ENCODE measurements at regions not wholly inside any gene's neighbourhood (a gene's known extent, or its start where the extent isn't known, plus 50 kb on each side); places are given as distances from the start of the nearest gene placed in this dataset.

DNA sequence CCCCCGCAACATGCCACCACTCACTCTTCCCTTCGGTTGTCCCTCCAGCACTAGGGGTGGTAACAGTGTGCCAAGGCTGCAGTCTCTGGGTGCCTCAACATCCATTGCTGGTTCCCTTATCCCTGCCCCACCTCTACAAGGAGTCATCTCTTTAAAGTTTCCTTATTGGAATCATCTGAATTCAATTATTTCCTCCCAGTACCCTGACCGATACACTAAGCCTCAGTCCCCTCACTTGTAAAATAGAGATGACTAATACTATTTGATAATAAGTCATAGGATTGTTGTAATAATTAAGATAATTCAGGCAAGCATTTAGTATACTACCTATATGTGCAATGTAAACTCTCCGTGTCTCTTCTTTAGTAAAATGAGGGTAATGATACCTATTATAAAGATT lies 352.5 kb downstream of the ENC1 start:
- Histone ChIP-seq H2AFZ (ENCODE audit: low read depth, low read length) (no peak overlapping the region), H3K27ac (ENCODE audit: low read length) (no peak overlapping the region), H4K20me1 (ENCODE audit: insufficient read depth) (no peaks in the 10 kb centered on the region), H3K27me3 (ENCODE audit: insufficient read depth, low read depth, low read length) (no peaks in the 10 kb centered on the region), H3F3A (ENCODE audit: insufficient read depth, low read length, poor library complexity, severe bottlenecking) (peaks cover 3% of the 10 kb centered on the region), H3K4me2 (ENCODE audit: low read length) (no peak overlapping the region), H3K9me3 (ENCODE audit: low read length) (no peaks in the 10 kb centered on the region), H3K36me3 (ENCODE audit: insufficient read depth, low read length) (no peaks in the 10 kb centered on the region), H3K79me2 (replicated peaks; ENCODE audit: insufficient read depth, low read length) (no peaks in the 10 kb centered on the region), H3K9me2 (ENCODE audit: insufficient read depth, low read length) (no peaks in the 10 kb centered on the region), H3K4me3 (ENCODE audit: low read length) (no peak overlapping the region), H3K9ac (ENCODE audit: low read length) (no peak overlapping the region)
- TF ChIP-seq TAF1 (IDR thresholded peaks at IDR 0.05; ENCODE audit: low read depth) (no peak), RAD21 (conservative IDR thresholded peaks at IDR 0.05) (no peak), EZH2 (IDR thresholded peaks at IDR 0.05; ENCODE audit: borderline replicate concordance, insufficient read depth, low read length, poor library complexity, severe bottlenecking) (no peak), MXI1 (conservative IDR thresholded peaks at IDR 0.05; ENCODE audit: poor library complexity, severe bottlenecking) (no peak), EP300 (conservative IDR thresholded peaks at IDR 0.05; ENCODE audit: poor library complexity, severe bottlenecking) (no peak), POLR2AphosphoS5 (IDR thresholded peaks at IDR 0.05) (no peak), SMC3 (conservative IDR thresholded peaks at IDR 0.05; ENCODE audit: poor library complexity) (no peak)
- TF ChIP-seq, protein P1, sequence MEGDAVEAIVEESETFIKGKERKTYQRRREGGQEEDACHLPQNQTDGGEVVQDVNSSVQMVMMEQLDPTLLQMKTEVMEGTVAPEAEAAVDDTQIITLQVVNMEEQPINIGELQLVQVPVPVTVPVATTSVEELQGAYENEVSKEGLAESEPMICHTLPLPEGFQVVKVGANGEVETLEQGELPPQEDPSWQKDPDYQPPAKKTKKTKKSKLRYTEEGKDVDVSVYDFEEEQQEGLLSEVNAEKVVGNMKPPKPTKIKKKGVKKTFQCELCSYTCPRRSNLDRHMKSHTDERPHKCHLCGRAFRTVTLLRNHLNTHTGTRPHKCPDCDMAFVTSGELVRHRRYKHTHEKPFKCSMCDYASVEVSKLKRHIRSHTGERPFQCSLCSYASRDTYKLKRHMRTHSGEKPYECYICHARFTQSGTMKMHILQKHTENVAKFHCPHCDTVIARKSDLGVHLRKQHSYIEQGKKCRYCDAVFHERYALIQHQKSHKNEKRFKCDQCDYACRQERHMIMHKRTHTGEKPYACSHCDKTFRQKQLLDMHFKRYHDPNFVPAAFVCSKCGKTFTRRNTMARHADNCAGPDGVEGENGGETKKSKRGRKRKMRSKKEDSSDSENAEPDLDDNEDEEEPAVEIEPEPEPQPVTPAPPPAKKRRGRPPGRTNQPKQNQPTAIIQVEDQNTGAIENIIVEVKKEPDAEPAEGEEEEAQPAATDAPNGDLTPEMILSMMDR (IDR thresholded peaks at IDR 0.05; ENCODE audit: poor library complexity, severe bottlenecking): no peak
- TF ChIP-seq, protein P2, sequence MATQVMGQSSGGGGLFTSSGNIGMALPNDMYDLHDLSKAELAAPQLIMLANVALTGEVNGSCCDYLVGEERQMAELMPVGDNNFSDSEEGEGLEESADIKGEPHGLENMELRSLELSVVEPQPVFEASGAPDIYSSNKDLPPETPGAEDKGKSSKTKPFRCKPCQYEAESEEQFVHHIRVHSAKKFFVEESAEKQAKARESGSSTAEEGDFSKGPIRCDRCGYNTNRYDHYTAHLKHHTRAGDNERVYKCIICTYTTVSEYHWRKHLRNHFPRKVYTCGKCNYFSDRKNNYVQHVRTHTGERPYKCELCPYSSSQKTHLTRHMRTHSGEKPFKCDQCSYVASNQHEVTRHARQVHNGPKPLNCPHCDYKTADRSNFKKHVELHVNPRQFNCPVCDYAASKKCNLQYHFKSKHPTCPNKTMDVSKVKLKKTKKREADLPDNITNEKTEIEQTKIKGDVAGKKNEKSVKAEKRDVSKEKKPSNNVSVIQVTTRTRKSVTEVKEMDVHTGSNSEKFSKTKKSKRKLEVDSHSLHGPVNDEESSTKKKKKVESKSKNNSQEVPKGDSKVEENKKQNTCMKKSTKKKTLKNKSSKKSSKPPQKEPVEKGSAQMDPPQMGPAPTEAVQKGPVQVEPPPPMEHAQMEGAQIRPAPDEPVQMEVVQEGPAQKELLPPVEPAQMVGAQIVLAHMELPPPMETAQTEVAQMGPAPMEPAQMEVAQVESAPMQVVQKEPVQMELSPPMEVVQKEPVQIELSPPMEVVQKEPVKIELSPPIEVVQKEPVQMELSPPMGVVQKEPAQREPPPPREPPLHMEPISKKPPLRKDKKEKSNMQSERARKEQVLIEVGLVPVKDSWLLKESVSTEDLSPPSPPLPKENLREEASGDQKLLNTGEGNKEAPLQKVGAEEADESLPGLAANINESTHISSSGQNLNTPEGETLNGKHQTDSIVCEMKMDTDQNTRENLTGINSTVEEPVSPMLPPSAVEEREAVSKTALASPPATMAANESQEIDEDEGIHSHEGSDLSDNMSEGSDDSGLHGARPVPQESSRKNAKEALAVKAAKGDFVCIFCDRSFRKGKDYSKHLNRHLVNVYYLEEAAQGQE (IDR thresholded peaks at IDR 0.05; ENCODE audit: borderline replicate concordance): no peak

DNA sequence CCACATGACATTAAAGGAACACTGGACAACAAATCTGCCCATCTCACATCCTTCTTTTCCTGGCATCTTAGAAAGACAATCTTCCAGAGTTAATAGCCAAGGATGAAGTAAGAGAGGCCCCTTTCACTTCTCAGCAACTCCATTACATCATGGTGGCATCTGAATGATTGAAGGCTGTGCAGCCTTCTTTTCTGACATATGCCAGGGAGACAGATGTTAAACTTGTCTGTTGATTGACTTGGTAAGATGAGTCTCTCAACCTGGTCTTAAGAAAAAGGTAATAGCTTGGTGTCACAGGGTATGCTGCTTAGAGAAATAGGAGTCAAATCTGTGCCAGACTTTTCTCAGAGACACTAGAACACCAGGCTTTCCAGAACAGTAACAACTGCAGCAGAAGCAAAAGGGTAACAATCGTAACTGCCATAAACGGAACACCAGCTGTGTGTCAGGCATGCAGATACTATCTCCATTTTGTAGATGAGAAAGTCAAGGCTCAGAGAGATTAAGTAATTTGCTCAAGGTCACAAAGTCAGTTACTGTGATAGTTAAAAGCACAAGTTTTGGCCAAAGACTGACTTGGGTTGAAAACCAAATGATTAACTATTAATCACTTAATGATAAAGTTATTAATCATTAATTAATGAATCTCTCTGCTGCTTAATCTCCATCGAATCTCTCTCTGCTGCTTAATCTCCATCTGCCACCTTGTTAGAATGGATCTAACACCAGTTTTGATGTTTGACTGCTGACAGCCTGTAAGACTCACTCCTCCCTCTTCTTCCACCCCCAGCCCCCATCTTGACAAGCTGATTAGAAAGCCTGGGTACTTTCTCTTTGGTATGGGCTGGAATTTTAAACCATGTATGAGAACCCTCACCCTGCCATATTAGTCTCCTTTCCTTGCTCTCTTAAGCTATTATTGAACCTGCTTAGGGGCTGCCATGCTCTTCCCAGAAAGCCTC lies 353.5 kb downstream of the ENC1 start:
- H3K9ac ChIP-seq (ENCODE audit: low read length): no peak overlapping the region
- no peak overlapping the region for H2AFZ ChIP-seq (ENCODE audit: low read depth, low read length)
- no peak overlapping the region for H3K4me3 ChIP-seq (ENCODE audit: low read length)
- no peaks in the 10 kb centered on the region for H3K27me3 ChIP-seq (ENCODE audit: insufficient read depth, low read depth, low read length)
- TF ChIP-seq, protein P1 (IDR thresholded peaks at IDR 0.05; ENCODE audit: poor library complexity, severe bottlenecking): no peak
- TF ChIP-seq EP300 (conservative IDR thresholded peaks at IDR 0.05; ENCODE audit: poor library complexity, severe bottlenecking): peak; percentile 91
- TF ChIP-seq POLR2AphosphoS5 (IDR thresholded peaks at IDR 0.05): peak; percentile 48
- no peak for TF ChIP-seq TAF1 (IDR thresholded peaks at IDR 0.05; ENCODE audit: low read depth)
- no peaks in the 10 kb centered on the region for H3K9me3 ChIP-seq (ENCODE audit: low read length)
- H3K4me2 ChIP-seq (ENCODE audit: low read length): no peak overlapping the region
- no peaks in the 10 kb centered on the region for H3K79me2 ChIP-seq (replicated peaks; ENCODE audit: insufficient read depth, low read length)
- no peaks in the 10 kb centered on the region for H3K36me3 ChIP-seq (ENCODE audit: insufficient read depth, low read length)
- H3F3A ChIP-seq (ENCODE audit: insufficient read depth, low read length, poor library complexity, severe bottlenecking): peaks cover 3% of the 10 kb centered on the region
- no peaks in the 10 kb centered on the region for H3K9me2 ChIP-seq (ENCODE audit: insufficient read depth, low read length)
- peak overlapping the region; percentile 38 for H3K27ac ChIP-seq (ENCODE audit: low read length)
- H4K20me1 ChIP-seq (ENCODE audit: insufficient read depth): no peaks in the 10 kb centered on the region
